ENCODE measurements at regions not wholly inside any gene's neighbourhood (a gene's known extent, or its start where the extent isn't known, plus 50 kb on each side); places are given as distances from the start of the nearest gene placed in this dataset.

- TF ChIP-seq CTCF (IDR thresholded peaks at IDR 0.05; ENCODE audit: borderline replicate concordance, extremely low read depth, insufficient read depth), result no peak
- no peaks in the 10 kb centered on the region for H3K9me3 ChIP-seq (ENCODE audit: control insufficient read depth in 2 of 3, insufficient read depth in 1 of 3, low read length in 3 of 3)
- H3K4me1 ChIP-seq (ENCODE audit: control insufficient read depth in 2 of 3, insufficient read depth in 2 of 3, low read depth in 1 of 3, low read length in 3 of 3), result no peaks in the 10 kb centered on the region
- FAIRE-seq (no peak), DNase-seq (peak in 2 of 5 donors; percentile 40 to 41)
- no peak overlapping the region for H3K4me3 ChIP-seq (ENCODE audit: low read length in 3 of 3)
- H3K9ac ChIP-seq (ENCODE audit: low read length in 3 of 3), result no peak overlapping the region
- H3K36me3 ChIP-seq (ENCODE audit: control insufficient read depth in 2 of 3, insufficient read depth in 3 of 3, low read length in 3 of 3), result no peaks in the 10 kb centered on the region
- intact Hi-C loops (cut with DNase I), result no loop called here
- H3K27me3 ChIP-seq (ENCODE audit: control insufficient read depth, insufficient read depth, low read length), result no peaks in the 10 kb centered on the region
- no peak overlapping the region for H3K27ac ChIP-seq (ENCODE audit: low read depth in 2 of 2, low read length in 2 of 2)
Measured at GRCh38 chr7:135808206-135808605, 59.6 kb upstream of the FAM180A start.

GRCh38 chr7:135803143-135803542 lies 54.5 kb upstream of the FAM180A start:
- FAIRE-seq (no peak), DNase-seq (no peak)
- H3K9ac ChIP-seq (ENCODE audit: low read length in 3 of 3), result no peak overlapping the region
- TF ChIP-seq CTCF (IDR thresholded peaks at IDR 0.05; ENCODE audit: borderline replicate concordance, extremely low read depth, insufficient read depth), result no peak
- no peaks in the 10 kb centered on the region for H3K27me3 ChIP-seq (ENCODE audit: control insufficient read depth, insufficient read depth, low read length)
- no peaks in the 10 kb centered on the region for H3K36me3 ChIP-seq (ENCODE audit: control insufficient read depth in 2 of 3, insufficient read depth in 3 of 3, low read length in 3 of 3)
- intact Hi-C loops (cut with DNase I), result loop anchor here (5.0 kb wide), 1 partner anchor 209 kb away; no protein-coding TSS in a partner anchor
- peaks cover 0 to 13% (median 4%) of the 10 kb centered on the region in 3 donors for H3K4me1 ChIP-seq (ENCODE audit: control insufficient read depth in 2 of 3, insufficient read depth in 2 of 3, low read depth in 1 of 3, low read length in 3 of 3)
- no peak overlapping the region for H3K4me3 ChIP-seq (ENCODE audit: low read length in 3 of 3)
- H3K9me3 ChIP-seq (ENCODE audit: control insufficient read depth in 2 of 3, insufficient read depth in 1 of 3, low read length in 3 of 3), result no peaks in the 10 kb centered on the region
- H3K27ac ChIP-seq (ENCODE audit: low read depth in 2 of 2, low read length in 2 of 2), result no peak overlapping the region

- H3K4me3 ChIP-seq (ENCODE audit: low read length in 3 of 3), result no peak overlapping the region
- intact Hi-C loops (cut with DNase I), result loop anchor here (5.0 kb wide), 1 partner anchor 210 kb away; no protein-coding TSS in a partner anchor
- no peak for DNase-seq
- H3K4me1 ChIP-seq (ENCODE audit: control insufficient read depth in 2 of 3, insufficient read depth in 2 of 3, low read depth in 1 of 3, low read length in 3 of 3), result peaks cover 0 to 13% (median 4%) of the 10 kb centered on the region in 3 donors
- H3K27me3 ChIP-seq (ENCODE audit: control insufficient read depth, insufficient read depth, low read length), result no peaks in the 10 kb centered on the region
- H3K27ac ChIP-seq (ENCODE audit: low read depth in 2 of 2, low read length in 2 of 2), result no peak overlapping the region
- no peak for TF ChIP-seq CTCF (IDR thresholded peaks at IDR 0.05; ENCODE audit: borderline replicate concordance, extremely low read depth, insufficient read depth)
- no peak for FAIRE-seq
- H3K9me3 ChIP-seq (ENCODE audit: control insufficient read depth in 2 of 3, insufficient read depth in 1 of 3, low read length in 3 of 3), result no peaks in the 10 kb centered on the region
- no peak overlapping the region for H3K9ac ChIP-seq (ENCODE audit: low read length in 3 of 3)
- no peaks in the 10 kb centered on the region for H3K36me3 ChIP-seq (ENCODE audit: control insufficient read depth in 2 of 3, insufficient read depth in 3 of 3, low read length in 3 of 3)
Measured at GRCh38 chr7:135802697-135803096, 54.1 kb upstream of the FAM180A start.

GRCh38 chr7:135801877-135802276 lies 53.3 kb upstream of the FAM180A start:
- intact Hi-C loops (cut with DNase I), result loop anchor here (5.0 kb wide), 1 partner anchor 210 kb away; no protein-coding TSS in a partner anchor
- H3K27ac ChIP-seq (ENCODE audit: low read depth in 2 of 2, low read length in 2 of 2), result no peak overlapping the region

More at GRCh38 chr7:135801877-135802276, 53.3 kb upstream of the FAM180A start:
- no peaks in the 10 kb centered on the region for H3K36me3 ChIP-seq (ENCODE audit: control insufficient read depth in 2 of 3, insufficient read depth in 3 of 3, low read length in 3 of 3)
- no peak overlapping the region for H3K4me3 ChIP-seq (ENCODE audit: low read length in 3 of 3)
- no peak for TF ChIP-seq CTCF (IDR thresholded peaks at IDR 0.05; ENCODE audit: borderline replicate concordance, extremely low read depth, insufficient read depth)
- peaks cover 0 to 13% (median 4%) of the 10 kb centered on the region in 3 donors for H3K4me1 ChIP-seq (ENCODE audit: control insufficient read depth in 2 of 3, insufficient read depth in 2 of 3, low read depth in 1 of 3, low read length in 3 of 3)
- FAIRE-seq, result no peak
- H3K9ac ChIP-seq (ENCODE audit: low read length in 3 of 3), result no peak overlapping the region
- no peaks in the 10 kb centered on the region for H3K27me3 ChIP-seq (ENCODE audit: control insufficient read depth, insufficient read depth, low read length)
- no peaks in the 10 kb centered on the region for H3K9me3 ChIP-seq (ENCODE audit: control insufficient read depth in 2 of 3, insufficient read depth in 1 of 3, low read length in 3 of 3)
- no peak for DNase-seq

Data from kidney (tissue), 13 donors.